ENCODE measurements at regions not wholly inside any gene's neighbourhood (a gene's known extent, or its start where the extent isn't known, plus 50 kb on each side); places are given as distances from the start of the nearest gene placed in this dataset.

DNA sequence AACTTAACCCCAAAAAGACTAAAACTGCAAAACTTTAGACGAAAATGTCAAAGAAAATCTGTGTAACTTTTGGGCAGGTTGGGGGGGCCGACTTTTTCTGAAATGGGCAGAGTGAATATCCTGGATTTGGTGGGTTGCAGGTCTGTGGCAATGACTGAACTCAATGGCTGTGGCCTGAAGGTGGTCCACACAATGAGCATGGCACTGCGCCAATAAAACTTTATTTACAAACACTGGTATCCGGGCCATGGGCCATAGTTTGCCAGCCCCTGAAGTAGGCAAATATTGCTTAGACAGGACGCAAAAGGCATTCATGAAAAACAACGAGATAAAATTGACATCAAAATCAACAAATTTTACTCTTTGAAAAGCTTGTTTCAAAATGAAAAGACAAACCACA lies 66.2 kb downstream of the RTP5 start:
- Histone ChIP-seq H3K4me3 (no peak overlapping the region), H3K36me3 (no peaks in the 10 kb centered on the region), H3K9me3 (no peaks in the 10 kb centered on the region), H3K27me3 (no peaks in the 10 kb centered on the region), H3K27ac (no peak overlapping the region), H3K4me1 (peaks cover 0 to 40% (median 35%) of the 10 kb centered on the region in 4 donors)
- TF ChIP-seq POLR2A (IDR thresholded peaks at IDR 0.05): no peak
- TF ChIP-seq, protein P1, sequence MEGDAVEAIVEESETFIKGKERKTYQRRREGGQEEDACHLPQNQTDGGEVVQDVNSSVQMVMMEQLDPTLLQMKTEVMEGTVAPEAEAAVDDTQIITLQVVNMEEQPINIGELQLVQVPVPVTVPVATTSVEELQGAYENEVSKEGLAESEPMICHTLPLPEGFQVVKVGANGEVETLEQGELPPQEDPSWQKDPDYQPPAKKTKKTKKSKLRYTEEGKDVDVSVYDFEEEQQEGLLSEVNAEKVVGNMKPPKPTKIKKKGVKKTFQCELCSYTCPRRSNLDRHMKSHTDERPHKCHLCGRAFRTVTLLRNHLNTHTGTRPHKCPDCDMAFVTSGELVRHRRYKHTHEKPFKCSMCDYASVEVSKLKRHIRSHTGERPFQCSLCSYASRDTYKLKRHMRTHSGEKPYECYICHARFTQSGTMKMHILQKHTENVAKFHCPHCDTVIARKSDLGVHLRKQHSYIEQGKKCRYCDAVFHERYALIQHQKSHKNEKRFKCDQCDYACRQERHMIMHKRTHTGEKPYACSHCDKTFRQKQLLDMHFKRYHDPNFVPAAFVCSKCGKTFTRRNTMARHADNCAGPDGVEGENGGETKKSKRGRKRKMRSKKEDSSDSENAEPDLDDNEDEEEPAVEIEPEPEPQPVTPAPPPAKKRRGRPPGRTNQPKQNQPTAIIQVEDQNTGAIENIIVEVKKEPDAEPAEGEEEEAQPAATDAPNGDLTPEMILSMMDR (IDR thresholded peaks at IDR 0.05): no peak
- no peak for TF ChIP-seq POLR2AphosphoS5 (IDR thresholded peaks at IDR 0.05)
- no peak for TF ChIP-seq EP300 (IDR thresholded peaks at IDR 0.05)
- WGBS, 2 donors: 89 to 93% methylated on average over 6 of the region's 6 CpGs
- no peak for DNase-seq
- intact Hi-C loops (cut with DNase I): no loop called here

DNA sequence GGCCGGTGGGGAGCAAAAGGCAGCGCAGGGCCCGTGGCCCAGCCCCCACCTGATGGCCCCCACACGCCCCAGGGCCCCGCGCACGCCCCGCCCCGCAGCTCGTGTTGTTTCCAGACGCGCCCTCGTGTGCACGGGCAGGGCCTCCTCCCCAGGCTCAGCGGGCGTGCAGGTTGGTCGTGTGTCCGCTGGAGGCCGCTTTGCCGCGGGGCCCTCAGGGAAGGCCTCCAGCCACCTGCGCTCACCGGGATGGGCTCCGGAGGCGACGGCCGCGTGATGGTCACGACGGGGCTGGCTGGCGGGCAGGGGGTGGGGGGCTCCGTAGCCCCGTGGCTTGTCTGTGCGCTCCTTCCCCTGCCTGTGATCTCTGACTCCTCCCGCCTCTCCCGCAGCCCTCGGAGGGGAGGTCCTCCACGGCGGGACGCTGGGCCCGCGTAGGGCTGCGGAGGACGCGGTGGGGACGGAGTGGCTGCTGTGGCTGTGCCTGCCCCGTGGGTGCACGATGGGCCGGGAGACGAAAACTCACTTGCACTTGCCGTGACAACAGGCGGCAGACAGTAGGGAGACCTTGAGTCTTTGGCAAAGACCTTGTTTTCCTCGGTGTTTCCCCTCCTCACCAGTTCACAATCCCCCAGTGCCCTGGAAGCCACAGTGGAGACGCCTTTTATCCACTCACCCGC lies 67.1 kb downstream of the RTP5 start:
- intact Hi-C loops (cut with DNase I): no loop called here

DNA sequence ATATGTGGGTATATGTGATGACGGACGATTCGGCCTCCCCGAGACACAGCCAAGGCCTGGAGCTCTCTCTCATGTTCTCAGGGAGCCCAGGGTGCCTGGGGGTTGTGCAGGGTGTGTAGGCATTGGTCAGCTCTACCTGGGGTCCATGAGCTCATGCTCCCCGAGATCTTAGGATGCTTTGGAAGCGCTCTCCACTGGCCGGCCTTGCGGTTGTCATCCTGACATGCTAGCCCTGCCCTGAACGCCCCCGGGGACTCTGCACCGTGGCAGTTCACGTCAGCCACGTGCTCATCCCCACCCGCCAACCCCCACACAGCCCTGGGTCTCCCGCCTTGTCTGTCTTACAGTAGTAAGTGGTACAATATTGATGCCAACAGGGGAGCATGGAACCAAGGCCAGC lies 67.8 kb downstream of the RTP5 start:
- Histone ChIP-seq H3K9me3 (no peaks in the 10 kb centered on the region), H3K36me3 (no peaks in the 10 kb centered on the region), H3K27ac (no peak overlapping the region), H3K4me1 (peaks cover 0 to 35% (median 31%) of the 10 kb centered on the region in 4 donors), H3K4me3 (no peak overlapping the region), H3K27me3 (no peaks in the 10 kb centered on the region)
- 91 to 95% methylated on average over 15 of the region's 15 CpGs for WGBS, 2 donors
- intact Hi-C loops (cut with DNase I): no loop called here
- TF ChIP-seq POLR2A (IDR thresholded peaks at IDR 0.05) (no peak), EP300 (IDR thresholded peaks at IDR 0.05) (no peak), POLR2AphosphoS5 (IDR thresholded peaks at IDR 0.05) (no peak)
- TF ChIP-seq, protein P1 (IDR thresholded peaks at IDR 0.05): no peak
- no peak for DNase-seq

More for the DNA sequence above, 67.1 kb downstream of the RTP5 start:
- no peaks in the 10 kb centered on the region for H3K27me3 ChIP-seq
- no peaks in the 10 kb centered on the region for H3K36me3 ChIP-seq
- H3K9me3 ChIP-seq: no peaks in the 10 kb centered on the region
- peaks cover 0 to 40% (median 35%) of the 10 kb centered on the region in 4 donors for H3K4me1 ChIP-seq
- no peak for DNase-seq
- TF ChIP-seq, protein P1 (IDR thresholded peaks at IDR 0.05): no peak
- TF ChIP-seq POLR2AphosphoS5 (IDR thresholded peaks at IDR 0.05): no peak
- no peak for TF ChIP-seq EP300 (IDR thresholded peaks at IDR 0.05)
- no peak for TF ChIP-seq POLR2A (IDR thresholded peaks at IDR 0.05)
- no peak overlapping the region for H3K27ac ChIP-seq
- WGBS, 2 donors: 79 to 84% methylated on average over 55 of the region's 55 CpGs
- H3K4me3 ChIP-seq: no peak overlapping the region

DNA sequence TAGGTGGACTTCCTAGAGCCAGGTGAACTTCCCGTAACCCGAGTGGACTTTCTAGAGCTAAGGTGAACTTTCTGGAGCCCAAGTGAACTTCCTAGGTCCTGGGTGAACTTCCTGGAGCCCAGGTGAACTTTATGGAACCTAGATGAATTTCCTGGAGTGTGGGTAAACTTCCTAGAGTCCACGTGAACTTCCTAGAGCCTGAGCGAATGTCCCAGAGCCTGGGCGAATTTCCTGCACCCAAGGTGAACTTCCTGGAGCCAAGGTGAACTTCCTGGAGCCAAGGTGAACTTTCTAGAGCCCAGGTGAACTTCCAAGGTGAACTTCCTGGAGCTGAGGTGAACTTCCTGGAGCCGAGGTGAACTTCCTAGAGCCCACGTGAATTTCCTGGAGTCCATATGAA lies 70.0 kb downstream of the RTP5 start:
- no peak overlapping the region for H3K27ac ChIP-seq
- H3K27me3 ChIP-seq: no peaks in the 10 kb centered on the region
- intact Hi-C loops (cut with DNase I): no loop called here
- no peaks in the 10 kb centered on the region for H3K9me3 ChIP-seq
- WGBS, 2 donors: 76 to 86% methylated on average over 7 of the region's 7 CpGs
- DNase-seq: no peak
- no peak overlapping the region for H3K4me3 ChIP-seq
- no peaks in the 10 kb centered on the region for H3K36me3 ChIP-seq
- TF ChIP-seq POLR2A (IDR thresholded peaks at IDR 0.05): no peak
- TF ChIP-seq, protein P1 (IDR thresholded peaks at IDR 0.05): no peak
- TF ChIP-seq POLR2AphosphoS5 (IDR thresholded peaks at IDR 0.05): no peak
- no peak for TF ChIP-seq EP300 (IDR thresholded peaks at IDR 0.05)
- peaks cover 0 to 13% (median 9%) of the 10 kb centered on the region in 4 donors for H3K4me1 ChIP-seq

DNA sequence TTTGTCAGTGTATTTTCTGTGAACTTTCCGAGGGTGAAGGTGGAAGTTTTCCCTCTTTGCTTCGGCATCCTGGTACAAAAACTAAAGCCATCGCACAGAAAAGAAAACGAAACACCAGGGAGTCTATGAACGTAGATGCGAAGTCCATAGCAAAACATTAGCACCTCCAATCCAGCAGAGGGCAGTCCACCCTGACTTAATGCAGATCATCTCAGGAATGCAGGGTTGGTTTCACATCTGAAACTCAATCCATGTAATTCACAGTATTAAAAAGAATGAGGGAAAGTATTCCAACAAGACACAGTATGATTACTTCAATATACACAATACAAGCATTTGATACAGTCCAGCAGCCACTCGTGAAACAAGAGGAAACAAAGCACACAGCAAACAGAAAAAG lies 70.8 kb downstream of the RTP5 start:
- Histone ChIP-seq H3K36me3 (no peaks in the 10 kb centered on the region), H3K27me3 (no peaks in the 10 kb centered on the region), H3K9me3 (no peaks in the 10 kb centered on the region), H3K27ac (no peak overlapping the region), H3K4me1 (peaks cover 0 to 8% (median 2%) of the 10 kb centered on the region in 4 donors), H3K4me3 (no peak overlapping the region)
- TF ChIP-seq EP300 (IDR thresholded peaks at IDR 0.05): no peak
- no peak for TF ChIP-seq POLR2A (IDR thresholded peaks at IDR 0.05)
- TF ChIP-seq, protein P1 (IDR thresholded peaks at IDR 0.05): no peak
- TF ChIP-seq POLR2AphosphoS5 (IDR thresholded peaks at IDR 0.05): no peak
- DNase-seq: no peak
- intact Hi-C loops (cut with DNase I): no loop called here
- 95 to 97% methylated on average over 7 of the region's 7 CpGs for WGBS, 2 donors
